Activated CD4-positive, alpha-beta T cell treated with anti-CD3 and anti-CD28 coated beads for 36 hours (primary cell): ENCODE measurements at regions not wholly inside any gene's neighbourhood (a gene's known extent, or its start where the extent isn't known, plus 50 kb on each side); places are given as distances from the start of the nearest gene placed in this dataset.

ENCODE experiments used
- ATAC-seq: fragments of 200-7000 bp; cut with Tn5 transposase; one replicate; pipeline ENCODE4 v1.10.0; 2021; ENCODE audit warnings: mild to moderate bottlenecking, moderate library complexity
- CTCF ChIA-PET: fragments of 350-600 bp; sonication (Branson Sonifier 250); formaldehyde crosslinking; loops from one replicate; lab custom pipeline; 2021; ENCODE audit warnings: antibody characterized with exemption; lab: Charles Lee
- POLR2A ChIA-PET: fragments of 350-600 bp; sonication (Branson Sonifier 250); formaldehyde crosslinking; loops from one replicate; lab custom pipeline; 2021; ENCODE audit warnings: antibody characterized with exemption, inconsistent platforms; lab: Charles Lee
- DNase-seq: peaks from one replicate; pipeline ENCODE4 v3.0.0-alpha.2; 2020
- H3K27ac Mint-ChIP-seq: one replicate; pipeline ENCODE4 v1.8.0; 2021; ENCODE audit warnings: mixed read lengths
- H3K27me3 Mint-ChIP-seq: one replicate; pipeline ENCODE4 v1.8.0; 2021; ENCODE audit warnings: mixed read lengths
- H3K36me3 Mint-ChIP-seq: one replicate; pipeline ENCODE4 v1.8.0; 2021; ENCODE audit warnings: low read depth, mixed read lengths
- H3K4me1 Mint-ChIP-seq: one replicate; pipeline ENCODE4 v1.8.0; 2021; ENCODE audit warnings: mixed read lengths
- H3K4me3 Mint-ChIP-seq: one replicate; pipeline ENCODE4 v1.8.0; 2021; ENCODE audit warnings: mild to moderate bottlenecking, moderate library complexity, mixed read lengths
- H3K9me3 Mint-ChIP-seq: one replicate; pipeline ENCODE4 v1.8.0; 2021; ENCODE audit warnings: low read depth, mixed read lengths
- intact Hi-C, 2 experiments: fragments of 100-400 bp; cut with DNase I in 1 of 2; cut with micrococcal nuclease in 1 of 2; formaldehyde crosslinking; loops; one replicate each; pipeline versions ENCODE4 v1.14.2 to v1.15.1; 2022 to 2024; cut with DNase I, micrococcal nuclease

GRCh38 chr19:30219702-30220101 lies 152.5 kb upstream of the ZNF536 start:
- H3K9me3 Mint-ChIP-seq: no peaks in the 10 kb centered on the region
- H3K4me3 Mint-ChIP-seq: no peak overlapping the region
- ATAC-seq (no peak), DNase-seq (no peak)
- H3K4me1 Mint-ChIP-seq: peaks cover 6% of the 10 kb centered on the region
- ChIA-PET POLR2A (no interaction called here), CTCF (interaction anchor here (1.2 kb wide), 1 partner anchor 11 kb away, joined by 4 read pairs; no protein-coding TSS in a partner anchor)
- intact Hi-C loops: loop anchor here in 1 of 2 experiments (10.0 kb wide), 3 partner anchors 155 to 485 kb away; partner anchors contain the start of genes URI1 and ZNF536
- no peak overlapping the region for H3K27ac Mint-ChIP-seq
- H3K36me3 Mint-ChIP-seq: no peaks in the 10 kb centered on the region
- peaks cover 41% of the 10 kb centered on the region for H3K27me3 Mint-ChIP-seq

- H3K4me1 Mint-ChIP-seq: peaks cover 11% of the 10 kb centered on the region
- peaks cover 49% of the 10 kb centered on the region for H3K27me3 Mint-ChIP-seq
- H3K4me3 Mint-ChIP-seq: no peak overlapping the region
- no peaks in the 10 kb centered on the region for H3K9me3 Mint-ChIP-seq
- DNase-seq (no peak), ATAC-seq (no peak)
- ChIA-PET CTCF (interaction anchor here (0.5 kb wide), 1 partner anchor 12 kb away, joined by 4 read pairs; no protein-coding TSS in a partner anchor), POLR2A (no interaction called here)
- no peaks in the 10 kb centered on the region for H3K36me3 Mint-ChIP-seq
- H3K27ac Mint-ChIP-seq: no peak overlapping the region
- intact Hi-C loops: loop anchor here in 1 of 2 experiments (10.0 kb wide), 3 partner anchors 154 to 486 kb away; partner anchors contain the start of genes URI1 and ZNF536
Observed at GRCh38 chr19:30221176-30221575, 151.0 kb upstream of the ZNF536 start.

GRCh38 chr19:30222428-30222873 lies 149.7 kb upstream of the ZNF536 start:
- no peaks in the 10 kb centered on the region for H3K36me3 Mint-ChIP-seq
- no peak overlapping the region for H3K27ac Mint-ChIP-seq
- POLR2A ChIA-PET: no interaction called here
- peaks cover 20% of the 10 kb centered on the region for H3K4me1 Mint-ChIP-seq
- DNase-seq (peak; percentile 53), ATAC-seq (peak; percentile 47)
- intact Hi-C loops: loop anchor here in 1 of 2 experiments (10.0 kb wide), 3 partner anchors 152 to 488 kb away; partner anchors contain the start of genes URI1 and ZNF536
- CTCF ChIA-PET: no interaction called here
- H3K9me3 Mint-ChIP-seq: no peaks in the 10 kb centered on the region
- H3K4me3 Mint-ChIP-seq: no peak overlapping the region
- peaks cover 52% of the 10 kb centered on the region for H3K27me3 Mint-ChIP-seq

GRCh38 chr19:30222992-30223865 lies 149.0 kb upstream of the ZNF536 start:
- ChIA-PET POLR2A (interaction anchor here (0.6 kb wide), 1 partner anchor 507 kb away, joined by 3 read pairs; no protein-coding TSS in a partner anchor), CTCF (interaction anchor here (1.0 to 1.5 kb wide), 2 partner anchors 9 to 15 kb away, joined by 3 to 5 read pairs; no protein-coding TSS in a partner anchor)
- ATAC-seq: no peak
- no peak overlapping the region for H3K27ac Mint-ChIP-seq
- no peak overlapping the region for H3K4me3 Mint-ChIP-seq
- peaks cover 55% of the 10 kb centered on the region for H3K27me3 Mint-ChIP-seq
- DNase-seq: no peak
- H3K9me3 Mint-ChIP-seq: no peaks in the 10 kb centered on the region
- peaks cover 24% of the 10 kb centered on the region for H3K4me1 Mint-ChIP-seq
- no peaks in the 10 kb centered on the region for H3K36me3 Mint-ChIP-seq
- intact Hi-C loops: loop anchor here in 1 of 2 experiments (10.0 kb wide), 3 partner anchors 152 to 488 kb away; partner anchors contain the start of genes URI1 and ZNF536

- intact Hi-C loops: loop anchor here in 1 of 2 experiments (10.0 kb wide), 3 partner anchors 151 to 489 kb away; partner anchors contain the start of genes URI1 and ZNF536
- ChIA-PET CTCF (interaction anchor here (1.0 to 1.5 kb wide), 2 partner anchors 8 to 16 kb away, joined by 3 to 5 read pairs; no protein-coding TSS in a partner anchor), POLR2A (no interaction called here)
- H3K4me1 Mint-ChIP-seq: peaks cover 27% of the 10 kb centered on the region
- H3K9me3 Mint-ChIP-seq: no peaks in the 10 kb centered on the region
- no peak overlapping the region for H3K4me3 Mint-ChIP-seq
- no peak for DNase-seq
- H3K27ac Mint-ChIP-seq: no peak overlapping the region
- H3K27me3 Mint-ChIP-seq: peaks cover 59% of the 10 kb centered on the region
- no peak for ATAC-seq
- H3K36me3 Mint-ChIP-seq: no peaks in the 10 kb centered on the region
Observed at GRCh38 chr19:30223866-30224688, 148.1 kb upstream of the ZNF536 start.

- ChIA-PET CTCF (interaction anchor here (0.6 kb wide), 1 partner anchor 696 kb away, joined by 3 read pairs; no protein-coding TSS in a partner anchor), POLR2A (no interaction called here)
- H3K4me3 Mint-ChIP-seq: peak overlapping the region; percentile 50
- peak; percentile 18 for ATAC-seq
- H3K9me3 Mint-ChIP-seq: no peaks in the 10 kb centered on the region
- H3K27ac Mint-ChIP-seq: no peak overlapping the region
- H3K36me3 Mint-ChIP-seq: no peaks in the 10 kb centered on the region
- peak; percentile 34 for DNase-seq
- intact Hi-C loops: loop anchor here (5.0 to 10.0 kb wide), 5 partner anchors 150 to 1127 kb away; partner anchors contain the start of genes URI1 (in 1 of the 2) and ZNF536 (in 1 of the 2)
- H3K4me1 Mint-ChIP-seq: peaks cover 27% of the 10 kb centered on the region
- peaks cover 61% of the 10 kb centered on the region for H3K27me3 Mint-ChIP-seq
Observed at GRCh38 chr19:30224689-30225606, 147.2 kb upstream of the ZNF536 start.

GRCh38 chr19:30225676-30226463 lies 146.3 kb upstream of the ZNF536 start:
- H3K36me3 Mint-ChIP-seq: no peaks in the 10 kb centered on the region
- no peaks in the 10 kb centered on the region for H3K9me3 Mint-ChIP-seq
- ATAC-seq (no peak), DNase-seq (peak; percentile 16)
- CTCF ChIA-PET: no interaction called here
- no peak overlapping the region for H3K27ac Mint-ChIP-seq
- intact Hi-C loops: loop anchor here (2.0 to 10.0 kb wide), 6 partner anchors 149 to 1126 kb away; partner anchors contain the start of genes URI1 (in 1 of the 2) and ZNF536 (in 1 of the 2)
- peak overlapping the region; percentile 73 for H3K4me3 Mint-ChIP-seq
- peaks cover 27% of the 10 kb centered on the region for H3K4me1 Mint-ChIP-seq
- POLR2A ChIA-PET: no interaction called here
- peaks cover 62% of the 10 kb centered on the region for H3K27me3 Mint-ChIP-seq

GRCh38 chr19:30226464-30227011 lies 145.6 kb upstream of the ZNF536 start:
- no peaks in the 10 kb centered on the region for H3K9me3 Mint-ChIP-seq
- ATAC-seq: no peak
- ChIA-PET CTCF (interaction anchor here (0.6 kb wide), 1 partner anchor 1049 kb away, joined by 5 read pairs; no protein-coding TSS in a partner anchor), POLR2A (interaction anchor here (0.6 kb wide), 1 partner anchor 626 kb away, joined by 3 read pairs; no protein-coding TSS in a partner anchor)
- peak overlapping the region; percentile 73 for H3K4me3 Mint-ChIP-seq
- H3K27ac Mint-ChIP-seq: no peak overlapping the region
- no peak for DNase-seq
- peaks cover 27% of the 10 kb centered on the region for H3K4me1 Mint-ChIP-seq
- no peaks in the 10 kb centered on the region for H3K36me3 Mint-ChIP-seq
- intact Hi-C loops: loop anchor here (1.0 to 10.0 kb wide), 7 partner anchors 148 to 1126 kb away; partner anchors contain the start of genes URI1 (in 1 of the 2) and ZNF536 (in 1 of the 2)
- peaks cover 64% of the 10 kb centered on the region for H3K27me3 Mint-ChIP-seq

- no peak for ATAC-seq
- H3K9me3 Mint-ChIP-seq: no peaks in the 10 kb centered on the region
- H3K27me3 Mint-ChIP-seq: peaks cover 60% of the 10 kb centered on the region
- no peaks in the 10 kb centered on the region for H3K36me3 Mint-ChIP-seq
- intact Hi-C loops: loop anchor here (1.0 to 10.0 kb wide), 7 partner anchors 148 to 1125 kb away; partner anchors contain the start of genes URI1 (in 1 of the 2) and ZNF536 (in 1 of the 2)
- ChIA-PET CTCF (interaction anchor here (0.6 kb wide), 1 partner anchor 1049 kb away, joined by 5 read pairs; no protein-coding TSS in a partner anchor), POLR2A (interaction anchor here (0.6 kb wide), 1 partner anchor 626 kb away, joined by 3 read pairs; no protein-coding TSS in a partner anchor)
- no peak for DNase-seq
- peak overlapping the region; percentile 73 for H3K4me3 Mint-ChIP-seq
- no peak overlapping the region for H3K27ac Mint-ChIP-seq
- peaks cover 27% of the 10 kb centered on the region for H3K4me1 Mint-ChIP-seq
Observed at GRCh38 chr19:30227012-30227621, 145.1 kb upstream of the ZNF536 start.
